Stimulated activated CD4-positive, alpha-beta T cell treated with anti-CD3 and anti-CD28 coated beads, TNF-alpha, amount 100 ng/mL, for 48 hours (primary cell): ENCODE measurements at regions not wholly inside any gene's neighbourhood (a gene's known extent, or its start where the extent isn't known, plus 50 kb on each side); places are given as distances from the start of the nearest gene placed in this dataset.
"Not testable (repeated sequence)": the region's sequence is repeated elsewhere in the genome, so short reads cannot be mapped to it uniquely, and the experiment has no call there.

Experiments
- DNase-seq, 3 donors: peaks; one replicate each; pipeline ENCODE4 v3.0.0-alpha.2; 2020; ENCODE audit warnings: low read depth in 3 of 3

DNA sequence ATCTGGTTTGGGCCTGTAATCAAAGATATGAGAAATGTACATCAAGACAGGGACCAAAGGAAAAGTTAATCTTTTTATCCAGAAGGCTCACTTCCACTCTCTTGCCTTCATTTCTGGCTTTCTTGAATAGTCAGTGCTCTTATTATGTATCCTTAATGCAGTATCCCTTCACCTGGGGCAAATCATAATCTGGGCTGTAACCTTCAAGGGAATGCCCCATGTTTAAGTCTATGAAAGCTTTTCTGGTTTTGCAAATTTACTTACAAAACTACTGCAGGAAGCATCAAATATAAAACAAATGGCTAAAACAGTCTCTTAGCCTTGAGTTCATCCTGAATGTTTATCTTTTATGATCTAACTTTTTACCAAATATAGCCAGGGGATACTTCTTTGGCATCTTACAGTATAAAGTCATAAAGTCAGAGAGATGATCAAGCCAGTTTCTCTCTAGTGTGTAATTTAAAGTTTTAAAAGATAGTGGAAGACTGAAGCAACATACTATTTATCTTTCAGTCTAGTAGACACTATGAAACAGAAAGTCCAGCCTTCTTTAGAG is 1214.8 kb downstream of the STIM2 start:
- no peak for DNase-seq

DNA sequence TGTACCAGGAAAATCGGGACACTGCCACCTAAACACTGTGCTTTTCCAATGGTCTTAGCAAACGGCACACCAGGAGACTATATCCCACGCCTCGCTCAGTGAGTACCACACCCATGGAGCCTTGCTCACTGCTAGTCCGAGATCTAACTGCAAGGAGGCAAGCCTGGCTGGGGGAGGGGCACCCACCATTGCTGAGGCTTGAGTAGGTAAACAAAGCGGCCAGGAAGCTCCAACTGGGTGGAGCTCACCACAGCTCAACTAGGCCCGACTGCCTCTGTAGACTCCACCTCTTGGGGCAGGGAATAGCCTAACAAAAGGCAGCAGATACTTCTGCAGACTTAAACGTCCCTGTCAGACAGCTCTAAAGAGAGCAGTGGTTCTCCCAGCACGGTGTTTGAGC is 1216.6 kb downstream of the STIM2 start:
- DNase-seq = not testable (repeated sequence)

DNA sequence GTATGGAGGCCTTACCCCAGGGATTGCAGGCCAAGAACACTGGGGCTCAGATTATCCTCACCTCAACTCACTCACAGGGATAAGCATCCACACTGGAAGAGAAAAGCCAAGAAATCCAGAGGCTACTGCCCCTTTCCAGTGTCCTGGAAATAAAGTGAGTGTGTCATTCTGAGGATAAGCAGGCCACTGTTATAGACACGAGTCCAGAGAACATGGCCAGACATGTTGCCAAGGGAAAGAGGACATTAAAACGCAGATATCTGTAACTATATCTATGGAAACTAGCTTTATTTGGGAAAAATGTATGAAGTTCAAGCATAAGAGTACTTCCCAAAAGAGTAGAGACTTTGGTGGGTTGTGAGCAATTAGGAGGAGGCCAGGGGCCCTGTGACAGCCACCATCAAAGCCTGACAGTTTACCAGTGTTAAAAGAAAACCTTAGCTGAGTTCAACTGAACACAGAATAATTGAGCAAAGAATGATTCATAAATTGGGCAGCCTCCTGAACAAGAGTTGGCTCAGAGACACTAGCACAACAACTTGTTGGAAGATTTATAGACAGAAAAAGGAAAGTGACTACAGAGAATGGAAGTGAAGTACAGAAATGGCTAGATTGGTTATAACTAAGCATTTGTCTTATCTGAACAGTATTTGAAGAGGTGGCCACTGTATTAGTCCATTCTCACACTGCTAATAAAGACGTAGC is 1222.2 kb downstream of the STIM2 start:
- DNase-seq = no peak

DNA sequence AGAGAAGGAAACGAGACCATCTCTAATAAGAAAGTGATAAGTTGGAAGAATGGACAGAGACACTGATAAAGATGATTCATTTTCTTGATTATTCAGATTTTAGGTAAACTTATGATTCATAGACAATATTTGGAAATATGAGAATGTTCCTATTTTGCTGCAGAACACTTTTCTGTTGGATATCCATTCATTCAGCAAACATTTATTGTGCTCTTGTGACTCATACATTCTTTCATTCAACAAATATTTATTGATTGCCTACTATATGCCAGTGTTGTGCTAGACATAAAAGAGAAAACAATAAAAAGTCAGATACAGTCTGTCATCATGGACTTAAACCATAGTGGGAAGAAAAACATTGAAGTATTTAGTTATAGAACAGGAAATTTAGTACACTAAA is 1232.0 kb downstream of the STIM2 start:
- no peak for DNase-seq

DNA sequence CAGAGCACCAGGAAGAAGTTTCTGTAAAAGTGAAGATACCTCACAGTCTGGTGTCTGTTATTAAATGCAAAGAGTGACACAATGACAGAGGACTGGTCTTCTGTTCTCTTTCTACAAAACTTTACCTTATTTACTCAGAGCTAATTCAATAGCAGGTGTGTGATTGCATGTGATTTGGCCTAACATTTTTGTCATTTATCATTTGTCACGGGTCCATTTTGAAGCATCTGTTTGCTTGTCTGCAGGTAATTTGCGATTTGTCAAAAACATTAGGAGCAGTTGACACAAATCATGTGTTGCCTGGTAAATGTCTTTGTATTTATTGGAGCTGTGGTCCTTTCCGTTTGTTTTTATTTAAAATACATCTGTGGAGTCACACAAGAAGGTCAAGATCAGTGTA is 1232.4 kb downstream of the STIM2 start:
- DNase-seq = no peak

DNA sequence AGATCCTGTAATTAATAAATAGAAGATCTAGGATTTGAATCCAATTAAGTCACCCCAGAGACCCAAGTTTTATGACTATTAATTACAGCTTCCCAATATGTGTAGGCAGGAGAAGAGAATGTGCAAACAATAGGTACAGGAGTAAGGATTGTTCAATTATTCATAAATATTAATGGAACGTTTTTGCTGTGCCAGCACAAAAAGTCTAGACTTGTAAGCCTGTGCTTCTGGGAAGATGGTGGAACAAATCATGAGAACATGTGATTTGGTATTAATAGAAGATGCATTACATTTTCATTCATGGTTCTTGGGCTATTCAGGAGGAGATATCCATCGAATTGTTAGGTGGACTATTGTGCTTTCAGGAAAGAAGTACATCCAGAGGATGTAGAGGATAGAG is 1240.9 kb downstream of the STIM2 start:
- DNase-seq = no peak

DNA sequence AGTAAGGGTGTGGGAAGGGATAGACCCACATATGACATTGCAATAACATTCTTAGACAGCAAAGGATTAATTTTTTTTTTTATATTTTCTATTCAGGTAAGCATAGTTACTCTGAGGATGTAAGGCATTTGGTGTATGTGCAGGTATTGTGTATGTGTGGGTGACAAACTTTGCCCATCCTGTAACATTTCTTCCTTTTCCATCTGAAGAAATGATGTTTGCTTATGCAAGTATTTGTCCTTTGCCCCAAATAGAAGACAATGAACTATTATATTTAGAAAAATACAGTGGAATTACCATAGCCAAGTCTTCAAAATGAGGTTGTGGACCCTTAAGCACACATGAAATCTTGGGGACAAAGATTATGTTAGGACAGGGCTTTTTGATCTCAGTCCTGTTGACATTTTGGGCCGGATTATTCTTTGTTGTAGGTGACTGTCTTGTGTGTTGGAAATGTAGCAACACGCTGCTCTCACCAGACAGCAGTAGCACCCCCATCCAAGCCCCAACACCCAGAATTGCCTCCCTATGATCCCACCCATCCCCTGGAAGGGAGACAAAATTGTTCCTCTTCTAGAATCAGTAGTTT is 1244.7 kb downstream of the STIM2 start:
- no peak for DNase-seq

DNA sequence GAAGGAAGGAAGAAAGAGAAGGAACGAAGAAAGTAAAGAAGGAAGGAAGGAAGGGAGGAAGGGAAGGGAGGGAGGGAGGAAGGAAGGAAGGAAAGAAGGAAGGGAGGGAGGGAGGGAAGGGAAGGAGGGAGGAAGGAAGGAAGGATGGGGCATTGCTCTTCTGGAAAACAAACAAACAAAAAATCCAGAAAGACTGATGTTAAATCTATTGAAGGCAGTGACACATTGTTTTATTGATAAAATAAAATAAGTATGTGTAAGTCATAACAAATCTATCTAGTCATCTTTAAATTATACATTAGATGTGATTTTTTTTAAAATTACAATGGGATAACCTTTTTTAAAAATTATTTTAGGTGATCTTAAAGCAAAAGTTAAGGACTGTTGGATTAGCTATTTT is 1245.5 kb downstream of the STIM2 start:
- no peak for DNase-seq

DNA sequence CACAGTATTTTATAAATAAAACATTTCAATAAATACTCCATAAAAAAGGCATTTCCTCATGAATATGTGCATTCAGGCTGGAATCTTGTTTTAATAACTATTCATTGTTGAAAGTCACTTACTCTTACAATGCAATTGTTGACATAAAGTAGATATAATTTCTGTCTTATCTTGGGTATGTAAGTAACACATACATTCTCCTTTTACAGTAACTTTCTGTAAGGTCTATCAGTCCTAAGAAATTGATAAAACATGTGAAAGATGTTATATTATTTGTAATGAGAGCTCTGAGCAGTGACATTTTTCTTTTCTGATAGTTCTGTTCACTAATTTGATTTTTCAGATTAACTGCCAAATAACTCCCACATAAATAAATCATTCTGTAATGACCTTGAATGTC is 1249.2 kb downstream of the STIM2 start:
- DNase-seq = no peak

DNA sequence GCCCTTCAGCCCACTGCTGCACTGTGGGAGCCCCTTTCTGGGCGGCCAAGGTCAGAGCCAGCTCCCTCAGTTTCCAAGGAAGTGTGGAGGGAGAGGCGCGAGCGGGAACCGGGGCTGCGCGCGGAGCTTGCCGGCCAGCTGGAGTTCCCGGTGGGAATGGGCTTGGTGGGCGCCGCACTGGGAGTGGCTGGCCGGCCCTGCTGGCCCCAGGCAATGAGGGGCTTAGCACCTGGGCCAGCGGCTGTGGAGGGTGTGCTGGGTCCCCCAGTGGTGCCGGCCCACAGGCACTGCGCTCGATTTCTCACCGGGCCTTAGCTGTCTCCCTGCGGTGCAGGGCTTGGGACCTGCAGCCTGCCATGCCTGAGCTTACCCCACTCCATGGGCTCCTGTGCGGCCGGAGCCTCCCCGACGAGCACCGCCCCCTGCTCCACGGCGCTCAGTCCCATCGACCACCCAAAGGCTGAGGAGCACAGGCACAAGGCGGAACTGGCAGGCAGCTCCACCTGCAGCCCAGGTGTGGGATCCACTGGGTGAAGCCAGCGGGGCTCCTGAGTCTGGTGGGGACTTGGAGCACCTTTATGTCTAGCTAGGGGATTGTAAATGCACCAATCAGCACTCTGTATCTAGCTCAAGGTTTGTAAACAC is 1252.2 kb downstream of the STIM2 start:
- not testable (repeated sequence) for DNase-seq

DNA sequence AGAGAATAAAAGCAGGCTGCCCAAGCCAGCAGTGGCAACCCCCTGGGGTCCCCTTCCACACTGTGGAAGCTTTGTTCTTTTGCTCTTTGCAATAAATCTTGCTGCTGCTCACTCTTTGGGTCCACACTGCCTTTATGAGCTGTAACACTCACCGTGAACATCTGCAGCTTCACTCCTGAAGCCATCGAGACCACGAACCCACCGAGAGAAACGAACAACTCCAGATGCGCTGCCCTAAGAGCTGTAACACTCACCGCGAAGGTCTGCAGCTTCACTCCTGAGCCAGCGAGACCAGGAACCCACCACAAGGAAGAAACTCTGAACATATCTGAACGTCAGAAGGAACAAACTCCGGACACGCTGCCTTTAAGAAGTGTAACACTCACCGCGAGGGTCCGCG is 1252.9 kb downstream of the STIM2 start:
- DNase-seq = not testable (repeated sequence)

DNA sequence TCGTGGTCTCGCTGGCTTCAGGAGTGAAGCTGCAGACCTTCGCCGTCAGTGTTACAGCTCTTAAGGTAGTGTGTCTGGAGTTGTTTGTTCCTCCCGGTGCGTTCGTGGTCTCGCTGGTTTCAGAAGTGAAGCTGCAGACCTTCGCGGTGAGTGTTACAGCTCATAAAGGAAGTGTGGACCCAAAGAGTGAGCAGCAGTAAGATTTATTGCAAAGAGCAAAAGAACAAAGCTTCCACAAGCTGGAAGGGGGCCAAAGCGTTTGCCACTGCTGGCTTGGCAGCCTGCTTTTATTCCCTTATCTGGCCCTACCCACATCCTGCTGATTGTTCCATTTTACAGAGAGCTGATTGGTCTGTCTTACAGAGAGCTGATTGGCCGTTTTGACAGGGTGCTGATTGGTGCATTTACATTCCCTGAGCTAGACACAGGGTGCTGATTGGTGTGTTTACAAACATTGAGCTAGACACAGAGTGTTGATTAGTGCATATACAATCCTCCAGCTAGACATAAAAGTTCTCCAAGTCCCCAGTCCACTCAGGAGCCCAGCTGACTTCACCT is 1256.0 kb downstream of the STIM2 start:
- DNase-seq = not testable (repeated sequence)

DNA sequence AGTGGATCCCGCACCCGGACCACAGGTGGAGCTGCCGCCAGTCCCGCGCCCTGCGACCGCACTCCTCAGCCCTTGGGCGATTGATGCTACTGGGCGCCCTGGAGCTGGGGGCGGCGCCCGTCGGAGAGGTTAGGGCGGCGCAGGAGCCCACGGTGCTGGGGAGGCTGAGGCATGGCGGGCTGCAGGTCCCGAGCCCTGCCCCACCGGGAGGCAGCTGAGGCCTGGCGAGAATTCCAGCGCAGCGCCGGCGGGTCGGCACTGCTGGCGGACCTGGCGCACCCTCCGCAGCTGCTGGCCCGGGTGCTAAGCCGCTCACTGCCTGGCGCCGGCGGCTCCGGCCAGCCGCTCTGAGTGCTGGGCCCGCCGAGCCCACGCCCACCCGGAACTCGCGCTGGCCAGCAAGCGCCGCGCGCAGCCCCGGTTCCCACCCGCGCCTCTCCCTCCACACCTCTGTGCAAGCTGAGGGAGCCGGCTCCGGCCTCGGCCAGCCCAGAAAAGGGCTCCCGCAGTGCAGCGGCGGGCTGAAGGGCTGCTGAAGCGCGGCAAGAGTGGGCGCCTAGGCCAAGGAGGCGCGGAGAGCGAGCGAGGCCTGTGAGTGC is 1256.5 kb downstream of the STIM2 start:
- no peak for DNase-seq

DNA sequence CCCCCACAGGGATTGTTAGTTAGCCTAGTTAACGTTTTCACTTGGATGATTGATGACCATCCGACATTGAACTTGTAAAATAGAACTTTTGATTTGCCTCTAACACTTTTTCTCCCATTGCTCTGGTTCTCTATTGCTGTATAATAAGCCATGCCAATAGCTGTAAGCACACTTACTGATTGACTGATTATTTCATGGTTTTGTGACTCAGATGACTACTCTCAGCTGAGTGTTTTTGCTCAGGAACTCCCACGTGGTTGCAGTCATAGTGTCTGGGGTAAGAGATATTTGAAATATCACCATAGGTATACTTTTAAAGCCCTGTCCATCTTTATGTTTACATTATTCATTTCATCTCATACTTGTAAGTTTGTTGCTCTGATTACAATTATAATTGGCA is 1285.5 kb downstream of the STIM2 start:
- no peak for DNase-seq

DNA sequence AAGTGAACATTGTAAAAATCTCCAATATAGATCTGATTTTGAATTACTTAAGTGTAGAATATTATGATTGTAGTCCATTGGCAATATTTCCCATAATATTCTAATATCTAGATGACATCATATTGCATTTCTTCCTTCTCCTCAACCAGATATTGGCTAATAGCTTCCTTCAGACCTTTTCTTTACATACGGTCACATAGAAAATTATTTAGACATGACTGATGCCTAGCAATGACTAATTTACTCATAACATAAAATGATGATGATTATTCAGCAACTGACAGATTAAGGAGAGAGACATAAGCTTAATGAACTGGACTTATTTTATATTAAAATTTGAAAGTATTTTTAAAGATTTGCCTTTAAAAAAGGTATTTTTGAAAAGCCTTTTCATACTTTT is 1287.6 kb downstream of the STIM2 start:
- no peak for DNase-seq

DNA sequence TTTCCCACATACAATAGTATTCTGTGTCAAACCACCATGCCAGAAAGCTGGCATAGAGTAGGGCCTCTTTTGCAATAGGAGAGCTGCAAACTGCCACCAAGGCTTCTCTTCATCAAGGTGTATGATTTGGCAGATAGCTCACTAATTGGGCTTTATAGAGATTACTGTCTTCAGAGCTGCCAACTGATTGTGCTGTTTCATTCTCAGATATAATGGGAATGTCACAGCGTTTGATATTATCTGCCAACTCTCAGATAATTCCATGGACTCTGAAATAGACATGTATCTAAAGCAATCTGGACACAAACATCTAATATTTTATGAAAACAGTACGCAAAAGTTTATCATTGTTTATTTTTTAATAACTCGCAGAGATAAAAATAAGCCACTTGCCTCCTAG is 1289.1 kb downstream of the STIM2 start:
- DNase-seq = no peak

DNA sequence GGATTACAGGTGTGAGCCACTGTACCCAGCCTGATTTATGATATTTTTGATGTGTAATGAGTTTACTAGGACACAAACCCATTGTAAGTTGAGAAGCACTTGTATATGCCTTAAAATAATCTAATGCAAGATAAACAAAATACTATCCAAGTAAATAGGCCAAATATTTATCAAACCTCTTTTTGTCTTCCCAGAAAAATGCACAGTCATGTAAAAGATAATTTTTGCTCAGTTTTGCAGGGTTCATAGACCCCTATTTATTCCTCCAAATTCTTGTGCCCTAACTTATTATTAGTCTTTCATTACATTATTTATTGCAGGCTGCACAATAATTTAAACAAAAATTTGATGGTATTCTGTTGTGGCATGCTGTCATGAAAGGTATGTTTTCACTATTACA is 1290.7 kb downstream of the STIM2 start:
- DNase-seq = no peak

DNA sequence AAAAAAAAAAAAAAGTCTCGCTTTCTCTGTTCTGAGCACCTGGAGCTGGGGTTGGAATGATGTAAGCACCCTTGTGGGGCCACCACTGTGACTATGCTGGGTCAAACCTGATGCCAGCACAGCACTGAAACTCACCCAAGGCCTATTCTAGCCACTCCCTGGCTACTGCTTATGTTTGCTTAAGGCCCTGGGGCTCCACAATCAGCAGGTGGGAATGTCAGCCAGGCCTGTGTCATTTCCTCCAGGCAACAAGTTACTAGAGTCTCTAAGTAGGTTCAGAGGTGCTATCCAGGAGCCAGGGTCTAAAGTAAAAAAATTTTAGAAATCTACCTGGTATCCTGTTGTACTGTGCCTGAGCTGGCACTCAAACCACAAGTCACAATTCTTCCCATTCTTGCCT is 1306.8 kb downstream of the STIM2 start:
- DNase-seq = no peak

DNA sequence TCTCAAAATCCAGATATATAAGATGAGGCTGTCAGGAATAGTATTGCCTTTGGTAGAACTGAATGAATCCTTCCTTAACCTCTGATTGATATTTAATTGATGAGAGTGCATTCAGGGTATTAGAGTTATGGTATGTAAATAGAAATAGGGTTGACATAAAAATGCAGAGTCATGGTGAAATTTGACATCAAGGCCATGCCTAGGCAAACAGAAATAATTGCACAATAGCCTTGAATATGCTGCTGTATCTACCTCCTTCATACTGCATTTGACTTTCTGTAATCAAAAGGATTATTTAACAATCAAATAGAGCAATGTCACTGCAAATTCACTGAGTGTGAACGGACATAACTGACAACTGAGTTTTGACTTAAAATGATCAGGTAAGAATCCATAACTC is 1316.3 kb downstream of the STIM2 start:
- DNase-seq = no peak

DNA sequence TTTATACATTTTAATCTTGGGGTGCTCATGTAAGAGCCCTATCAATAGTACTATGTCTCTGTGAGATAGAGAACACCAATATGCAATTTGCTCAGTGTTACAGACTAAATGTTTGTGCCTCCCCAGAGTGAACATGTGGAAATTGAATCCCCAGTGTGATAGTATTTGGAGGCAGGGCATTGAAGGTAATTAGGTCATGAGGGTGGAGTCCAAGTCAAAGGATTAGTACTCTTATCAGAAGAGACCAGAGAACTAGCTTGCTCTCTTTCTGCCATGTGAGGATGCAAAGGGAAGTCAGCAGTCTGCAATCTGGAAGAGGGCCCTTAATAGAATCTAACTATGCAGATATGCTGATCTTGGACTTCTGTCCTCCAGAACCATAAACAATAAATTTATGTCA is 1317.0 kb downstream of the STIM2 start:
- DNase-seq = no peak

DNA sequence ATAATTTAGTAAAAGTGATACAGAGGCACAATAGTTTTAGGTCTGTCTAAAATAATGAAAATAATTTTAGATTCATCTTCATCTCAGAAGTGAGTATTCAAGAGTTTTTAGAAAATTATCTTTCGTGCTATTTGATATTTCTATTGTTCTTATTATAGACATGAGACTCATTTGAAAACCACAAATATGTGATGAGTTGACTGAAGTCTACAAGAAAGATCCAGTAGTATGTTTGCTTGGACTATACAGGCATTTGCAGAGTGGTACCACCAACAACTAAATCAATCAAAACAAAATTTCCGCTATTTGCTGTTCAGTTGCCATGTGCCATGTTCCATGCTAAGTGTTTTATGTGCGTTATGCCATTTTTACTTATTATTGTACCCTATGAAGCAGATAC is 1318.5 kb downstream of the STIM2 start:
- no peak for DNase-seq

DNA sequence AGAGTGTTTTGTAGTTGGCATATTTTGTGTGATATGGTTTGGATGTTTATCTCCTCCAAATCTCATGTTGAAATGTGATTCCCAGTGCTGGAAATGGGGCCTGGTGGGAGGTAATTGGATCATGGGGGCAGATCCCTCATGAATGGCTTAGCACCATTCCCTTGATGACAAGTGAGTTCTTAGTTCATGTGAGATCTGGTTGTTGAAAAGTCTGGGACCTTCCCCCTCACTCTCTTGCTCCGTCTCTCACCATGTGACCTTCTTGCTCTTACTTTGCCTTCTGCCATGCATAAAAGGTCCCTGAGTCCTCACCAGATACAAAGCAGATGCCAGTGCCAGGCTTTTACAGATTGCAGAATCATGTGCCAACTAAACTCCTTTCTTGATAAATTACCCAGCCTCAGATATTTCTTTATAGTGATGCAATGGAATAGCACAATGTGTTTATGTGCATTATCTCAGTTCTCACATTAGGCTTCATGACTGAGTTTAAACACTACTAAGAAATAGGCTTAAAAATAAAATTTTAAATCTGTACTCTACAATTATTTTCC is 1348.8 kb downstream of the STIM2 start:
- no peak for DNase-seq
